SK-N-SH treated with all-trans-retinoic acid at 6 μM for 48 hours (cell line): ENCODE measurements at regions not wholly inside any gene's neighbourhood (a gene's known extent, or its start where the extent isn't known, plus 50 kb on each side); places are given as distances from the start of the nearest gene placed in this dataset.
"Not testable (repeated sequence)": the region's sequence is repeated elsewhere in the genome, so short reads cannot be mapped to it uniquely, and the experiment has no call there.

Experiments
- ATAC-seq: fragments of 200-7000 bp; cut with Tn5 transposase; 3 replicates; pipeline ENCODE4 v1.9.1; 2020; ENCODE audit warnings: mild to moderate bottlenecking, moderate library complexity
- ARNTL ChIP-seq: fragments of 450-650 bp; formaldehyde crosslinking; IDR thresholded peaks from 2 replicates; pipeline ENCODE4 v1.5.0; 2020; ENCODE audit warnings: low read depth, mild to moderate bottlenecking, moderate library complexity, borderline replicate concordance
- BACH2 ChIP-seq: fragments of 250-450 bp; sonication (Bioruptor Pico); IDR thresholded peaks from 2 replicates; pipeline ENCODE4 v1.9.0; 2021; ENCODE audit warnings: mild to moderate bottlenecking, borderline replicate concordance
- CREB5 ChIP-seq: fragments of 250-450 bp; sonication (Bioruptor Pico); IDR thresholded peaks from 2 replicates; pipeline ENCODE4 v1.5.1; 2020; ENCODE audit warnings: low read depth, mild to moderate bottlenecking, moderate library complexity
- CSDC2 ChIP-seq: fragments of 250-450 bp; sonication (Bioruptor Pico); IDR thresholded peaks from 2 replicates; pipeline ENCODE4 v1.5.0; 2020; ENCODE audit warnings: mild to moderate bottlenecking, moderate library complexity
- ESRRG ChIP-seq: fragments of 250-450 bp; sonication (Bioruptor Pico); IDR thresholded peaks from 2 replicates; pipeline ENCODE4 v1.6.1; 2021; ENCODE audit warnings: mild to moderate bottlenecking
- GLIS3 ChIP-seq: fragments of 250-450 bp; sonication (Bioruptor Pico); IDR thresholded peaks from 2 replicates; pipeline ENCODE4 v1.5.0; 2020; ENCODE audit warnings: mild to moderate bottlenecking, moderate library complexity
- ISL1 ChIP-seq: fragments of 250-450 bp; sonication (Bioruptor Pico); IDR thresholded peaks from 2 replicates; pipeline ENCODE4 v2.1.2; 2022; ENCODE audit warnings: mild to moderate bottlenecking, moderate library complexity
- OSR1 ChIP-seq: fragments of 250-450 bp; sonication (Bioruptor Pico); IDR thresholded peaks from 2 replicates; pipeline ENCODE4 v1.8.0; 2022; ENCODE audit warnings: moderate library complexity, mild to moderate bottlenecking, inconsistent platforms
- PATZ1 ChIP-seq: fragments of 250-450 bp; sonication (Bioruptor Pico); IDR thresholded peaks from 2 replicates; pipeline ENCODE4 v1.8.0; 2020; ENCODE audit warnings: mild to moderate bottlenecking, moderate library complexity, borderline replicate concordance
- POU6F1 ChIP-seq: fragments of 250-450 bp; sonication (Bioruptor Pico); IDR thresholded peaks from 2 replicates; pipeline ENCODE4 v1.8.0; 2021; ENCODE audit warnings: low read depth, mild to moderate bottlenecking, moderate library complexity, borderline replicate concordance
- PPARA ChIP-seq: fragments of 250-450 bp; sonication (Bioruptor Pico); IDR thresholded peaks from 2 replicates; pipeline ENCODE4 v1.5.0; 2020; ENCODE audit warnings: mild to moderate bottlenecking, borderline replicate concordance
- SNAI2 ChIP-seq: fragments of 250-450 bp; sonication (Bioruptor Pico); IDR thresholded peaks from 2 replicates; pipeline ENCODE4 v1.5.0; 2020; ENCODE audit warnings: mild to moderate bottlenecking, moderate library complexity
- TCF4 ChIP-seq: fragments of 250-450 bp; sonication (Bioruptor Pico); IDR thresholded peaks from 2 replicates; pipeline ENCODE4 v1.8.0; 2021; ENCODE audit warnings: mild to moderate bottlenecking, moderate library complexity, borderline replicate concordance
- TOX ChIP-seq: fragments of 250-450 bp; sonication (Bioruptor Pico); IDR thresholded peaks from 2 replicates; pipeline ENCODE4 v1.8.0; 2021; ENCODE audit warnings: mild to moderate bottlenecking, moderate library complexity, borderline replicate concordance
- ZC3H10 ChIP-seq: fragments of 250-450 bp; sonication (Bioruptor Pico); IDR thresholded peaks from 2 replicates; pipeline ENCODE4 v1.5.1; 2021; ENCODE audit warnings: mild to moderate bottlenecking, moderate library complexity
- ZFP3 ChIP-seq: fragments of 250-450 bp; sonication (Bioruptor Pico); IDR thresholded peaks from 2 replicates; pipeline ENCODE4 v1.5.0; 2020; ENCODE audit warnings: mild to moderate bottlenecking, moderate library complexity
- ZFP30 ChIP-seq: fragments of 450-650 bp; formaldehyde crosslinking; IDR thresholded peaks from 2 replicates; pipeline ENCODE4 v1.5.0; 2022; ENCODE audit warnings: mild to moderate bottlenecking, moderate library complexity
- ZNF565 ChIP-seq: fragments of 450-650 bp; formaldehyde crosslinking; conservative IDR thresholded peaks from 2 replicates; pipeline ENCODE4 v1.5.0; 2020; ENCODE audit warnings: low read depth, mild to moderate bottlenecking, moderate library complexity
- ZNF70 ChIP-seq: fragments of 450-650 bp; formaldehyde crosslinking; IDR thresholded peaks from 2 replicates; pipeline ENCODE4 v1.5.0; 2020; ENCODE audit warnings: mild to moderate bottlenecking, moderate library complexity
- ZNF8 ChIP-seq: fragments of 450-650 bp; formaldehyde crosslinking; IDR thresholded peaks from 2 replicates; pipeline ENCODE4 v1.5.0; 2020; ENCODE audit warnings: mild to moderate bottlenecking, moderate library complexity
- TF ChIP-seq, protein P1 (sequence below): fragments of 250-450 bp; sonication (Bioruptor Pico); IDR thresholded peaks from 2 replicates; pipeline ENCODE4 v1.5.1; 2021; ENCODE audit warnings: mild to moderate bottlenecking, moderate library complexity
- TF ChIP-seq, protein P2 (sequence below): fragments of 250-450 bp; sonication (Bioruptor Pico); IDR thresholded peaks from 2 replicates; pipeline ENCODE4 v1.5.0; 2020; ENCODE audit warnings: mild to moderate bottlenecking, moderate library complexity

DNA sequence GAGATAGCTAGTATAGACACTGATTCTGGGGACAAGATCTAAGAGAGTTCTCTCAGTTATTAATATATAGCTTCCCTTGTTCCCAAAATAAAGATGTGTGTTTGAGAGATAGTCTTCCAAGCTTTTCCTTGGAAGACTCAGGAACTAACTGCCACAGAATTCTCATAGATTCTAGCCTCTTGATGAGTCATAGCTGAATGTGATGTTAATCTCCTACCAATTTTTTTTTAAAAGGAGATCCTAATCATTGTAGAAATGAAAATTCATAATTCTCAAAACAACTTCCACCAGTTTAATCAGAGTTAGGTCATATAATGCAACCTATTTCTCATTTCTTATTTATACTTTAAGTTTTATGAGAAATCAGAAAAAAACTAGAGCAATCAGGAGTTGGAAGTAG is 148.8 kb downstream of the JRKL start (continued):
- TF ChIP-seq POU6F1 (no peak), SNAI2 (CRISPR knock-in tag) (no peak)

DNA sequence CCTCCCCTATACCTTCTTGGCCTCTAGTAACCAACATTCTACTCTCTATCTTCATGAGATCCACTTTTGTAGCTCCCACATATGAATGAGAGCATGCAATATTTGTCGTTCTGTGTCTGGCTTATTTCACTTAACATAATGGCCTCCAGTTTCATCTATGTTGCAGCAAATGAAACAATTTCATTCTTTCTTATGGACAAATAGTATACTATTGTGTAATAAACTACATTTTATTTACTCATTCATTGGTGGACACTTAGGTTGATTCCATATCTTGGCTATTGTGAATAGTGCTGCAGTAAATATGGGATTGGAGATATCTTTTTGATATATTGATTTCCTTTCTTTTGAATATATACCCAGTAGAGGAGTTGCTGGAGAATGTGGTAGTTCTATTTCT is 151.1 kb downstream of the JRKL start:
- ATAC-seq: no peak
- no peak for TF ChIP-seq ISL1 (CRISPR knock-in tag)
- TF ChIP-seq, protein P1, sequence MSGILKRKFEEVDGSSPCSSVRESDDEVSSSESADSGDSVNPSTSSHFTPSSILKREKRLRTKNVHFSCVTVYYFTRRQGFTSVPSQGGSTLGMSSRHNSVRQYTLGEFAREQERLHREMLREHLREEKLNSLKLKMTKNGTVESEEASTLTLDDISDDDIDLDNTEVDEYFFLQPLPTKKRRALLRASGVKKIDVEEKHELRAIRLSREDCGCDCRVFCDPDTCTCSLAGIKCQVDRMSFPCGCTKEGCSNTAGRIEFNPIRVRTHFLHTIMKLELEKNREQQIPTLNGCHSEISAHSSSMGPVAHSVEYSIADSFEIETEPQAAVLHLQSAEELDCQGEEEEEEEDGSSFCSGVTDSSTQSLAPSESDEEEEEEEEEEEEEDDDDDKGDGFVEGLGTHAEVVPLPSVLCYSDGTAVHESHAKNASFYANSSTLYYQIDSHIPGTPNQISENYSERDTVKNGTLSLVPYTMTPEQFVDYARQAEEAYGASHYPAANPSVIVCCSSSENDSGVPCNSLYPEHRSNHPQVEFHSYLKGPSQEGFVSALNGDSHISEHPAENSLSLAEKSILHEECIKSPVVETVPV: no peak
- no peak for TF ChIP-seq GLIS3 (CRISPR knock-in tag)
- TF ChIP-seq SNAI2 (CRISPR knock-in tag): no peak
- TF ChIP-seq ZNF8 (CRISPR knock-in tag): no peak
- TF ChIP-seq TOX (CRISPR knock-in tag): no peak
- TF ChIP-seq, protein P2, sequence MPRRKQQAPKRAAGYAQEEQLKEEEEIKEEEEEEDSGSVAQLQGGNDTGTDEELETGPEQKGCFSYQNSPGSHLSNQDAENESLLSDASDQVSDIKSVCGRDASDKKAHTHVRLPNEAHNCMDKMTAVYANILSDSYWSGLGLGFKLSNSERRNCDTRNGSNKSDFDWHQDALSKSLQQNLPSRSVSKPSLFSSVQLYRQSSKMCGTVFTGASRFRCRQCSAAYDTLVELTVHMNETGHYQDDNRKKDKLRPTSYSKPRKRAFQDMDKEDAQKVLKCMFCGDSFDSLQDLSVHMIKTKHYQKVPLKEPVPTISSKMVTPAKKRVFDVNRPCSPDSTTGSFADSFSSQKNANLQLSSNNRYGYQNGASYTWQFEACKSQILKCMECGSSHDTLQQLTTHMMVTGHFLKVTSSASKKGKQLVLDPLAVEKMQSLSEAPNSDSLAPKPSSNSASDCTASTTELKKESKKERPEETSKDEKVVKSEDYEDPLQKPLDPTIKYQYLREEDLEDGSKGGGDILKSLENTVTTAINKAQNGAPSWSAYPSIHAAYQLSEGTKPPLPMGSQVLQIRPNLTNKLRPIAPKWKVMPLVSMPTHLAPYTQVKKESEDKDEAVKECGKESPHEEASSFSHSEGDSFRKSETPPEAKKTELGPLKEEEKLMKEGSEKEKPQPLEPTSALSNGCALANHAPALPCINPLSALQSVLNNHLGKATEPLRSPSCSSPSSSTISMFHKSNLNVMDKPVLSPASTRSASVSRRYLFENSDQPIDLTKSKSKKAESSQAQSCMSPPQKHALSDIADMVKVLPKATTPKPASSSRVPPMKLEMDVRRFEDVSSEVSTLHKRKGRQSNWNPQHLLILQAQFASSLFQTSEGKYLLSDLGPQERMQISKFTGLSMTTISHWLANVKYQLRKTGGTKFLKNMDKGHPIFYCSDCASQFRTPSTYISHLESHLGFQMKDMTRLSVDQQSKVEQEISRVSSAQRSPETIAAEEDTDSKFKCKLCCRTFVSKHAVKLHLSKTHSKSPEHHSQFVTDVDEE (CRISPR knock-in tag): no peak
- no peak for TF ChIP-seq CSDC2 (CRISPR knock-in tag)
- TF ChIP-seq BACH2 (CRISPR knock-in tag): no peak
- no peak for TF ChIP-seq ARNTL (CRISPR knock-in tag)
- no peak for TF ChIP-seq PPARA (CRISPR knock-in tag)
- TF ChIP-seq ZFP30: no peak
- TF ChIP-seq ZNF565 (CRISPR knock-in tag): no peak
- TF ChIP-seq PATZ1 (CRISPR knock-in tag): no peak
- no peak for TF ChIP-seq ZC3H10 (CRISPR knock-in tag)
- TF ChIP-seq ZFP3 (CRISPR knock-in tag): no peak
- no peak for TF ChIP-seq ZNF70 (CRISPR knock-in tag)
- no peak for TF ChIP-seq CREB5
- TF ChIP-seq OSR1: no peak
- no peak for TF ChIP-seq TCF4 (CRISPR knock-in tag)

DNA sequence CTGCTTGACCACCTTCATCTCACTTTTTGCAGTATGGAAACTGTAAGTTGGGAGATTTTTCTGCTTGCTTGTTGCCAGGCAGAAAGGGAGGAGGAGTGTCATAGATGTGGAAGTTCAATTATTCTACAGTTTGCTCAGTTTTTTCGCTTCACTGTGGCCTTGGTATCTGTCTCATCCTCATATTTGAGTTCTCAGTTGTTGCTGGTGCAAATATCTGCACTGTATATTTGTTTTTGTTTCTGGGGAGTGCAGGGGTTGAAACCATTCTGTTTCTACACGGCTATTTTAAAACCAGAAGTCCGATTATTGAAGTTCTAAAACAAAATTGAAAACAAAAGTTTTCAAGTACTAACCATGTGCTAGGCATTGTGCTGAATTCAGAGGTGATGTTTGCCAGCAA is 153.4 kb downstream of the JRKL start:
- no peak for ATAC-seq
- TF ChIP-seq ZNF8 (CRISPR knock-in tag) (no peak), OSR1 (no peak), ZFP30 (no peak), TOX (CRISPR knock-in tag) (no peak), ZFP3 (CRISPR knock-in tag) (no peak), ZNF70 (CRISPR knock-in tag) (no peak), SNAI2 (CRISPR knock-in tag) (no peak), ESRRG (CRISPR knock-in tag) (no peak), ARNTL (CRISPR knock-in tag) (no peak), PPARA (CRISPR knock-in tag) (no peak), ZC3H10 (CRISPR knock-in tag) (no peak), ISL1 (CRISPR knock-in tag) (no peak), GLIS3 (CRISPR knock-in tag) (no peak)
- TF ChIP-seq, protein P1: no peak
- TF ChIP-seq, protein P2 (CRISPR knock-in tag): no peak

DNA sequence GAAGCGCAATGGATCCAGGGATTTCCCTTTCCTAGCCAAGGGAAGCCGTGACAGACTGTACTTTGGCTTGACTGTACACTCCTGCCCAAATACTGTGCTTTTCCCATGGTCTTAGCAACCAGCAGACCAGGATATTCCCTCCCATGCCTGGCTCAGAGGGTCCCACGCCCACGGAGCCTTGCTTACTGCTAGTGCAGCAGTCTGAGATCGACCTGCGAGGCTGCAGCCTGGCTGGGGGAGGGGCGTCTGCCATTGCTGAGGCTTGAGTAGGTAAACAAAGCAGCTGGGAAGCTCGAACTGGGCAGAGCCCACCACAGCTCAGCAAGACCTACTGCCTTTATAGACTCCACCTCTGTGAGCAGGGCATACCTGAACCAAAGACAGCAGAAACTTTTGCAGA is 155.4 kb downstream of the JRKL start:
- not testable (repeated sequence) for ATAC-seq
